Lower lobe of right lung (tissue), 2 donors: ENCODE measurements at regions not wholly inside any gene's neighbourhood (a gene's known extent, or its start where the extent isn't known, plus 50 kb on each side); places are given as distances from the start of the nearest gene placed in this dataset.
A peak's percentile ranks its signal among the peaks of the same experiment; 100 is the strongest.

Source experiments
- ATAC-seq, 2 donors: fragments of 200-7000 bp; cut with Tn5 transposase; one replicate each; pipeline ENCODE4 v1.9.1; 2020 to 2022; ENCODE audit warnings: mild to moderate bottlenecking in 2 of 2, moderate library complexity in 2 of 2
- DNase-seq: peaks from one replicate; pipeline ENCODE4 v3.0.0-alpha.2; 2020
- H3K27ac ChIP-seq: fragments of 200-600 bp; one replicate; pipeline ENCODE4 v1.8.0; 2022
- H3K27me3 ChIP-seq: fragments of 200-600 bp; one replicate; pipeline ENCODE4 v1.8.0; 2022; ENCODE audit warnings: low read depth
- H3K36me3 ChIP-seq: fragments of 200-600 bp; one replicate; pipeline ENCODE4 v1.8.0; 2022; ENCODE audit warnings: mild to moderate bottlenecking
- H3K4me1 ChIP-seq: fragments of 200-600 bp; one replicate; pipeline ENCODE4 v1.8.0; 2022
- H3K4me3 ChIP-seq: fragments of 200-600 bp; one replicate; pipeline ENCODE4 v1.8.0; 2022; ENCODE audit warnings: mild to moderate bottlenecking
- H3K9me3 ChIP-seq: fragments of 200-600 bp; one replicate; pipeline ENCODE4 v1.8.0; 2022
- CTCF ChIP-seq: fragments of 200-600 bp; IDR thresholded peaks from one replicate; pipeline ENCODE4 v1.8.0; 2022; ENCODE audit warnings: antibody characterized with exemption, mild to moderate bottlenecking
- intact Hi-C: fragments of 100-400 bp; cut with DNase I; formaldehyde crosslinking; loops from one replicate; pipeline ENCODE4 v1.11.0; 2022
- donor health status: DM: no; HTN: yes; CAD: no; lungs with severe emphysema.

DNA sequence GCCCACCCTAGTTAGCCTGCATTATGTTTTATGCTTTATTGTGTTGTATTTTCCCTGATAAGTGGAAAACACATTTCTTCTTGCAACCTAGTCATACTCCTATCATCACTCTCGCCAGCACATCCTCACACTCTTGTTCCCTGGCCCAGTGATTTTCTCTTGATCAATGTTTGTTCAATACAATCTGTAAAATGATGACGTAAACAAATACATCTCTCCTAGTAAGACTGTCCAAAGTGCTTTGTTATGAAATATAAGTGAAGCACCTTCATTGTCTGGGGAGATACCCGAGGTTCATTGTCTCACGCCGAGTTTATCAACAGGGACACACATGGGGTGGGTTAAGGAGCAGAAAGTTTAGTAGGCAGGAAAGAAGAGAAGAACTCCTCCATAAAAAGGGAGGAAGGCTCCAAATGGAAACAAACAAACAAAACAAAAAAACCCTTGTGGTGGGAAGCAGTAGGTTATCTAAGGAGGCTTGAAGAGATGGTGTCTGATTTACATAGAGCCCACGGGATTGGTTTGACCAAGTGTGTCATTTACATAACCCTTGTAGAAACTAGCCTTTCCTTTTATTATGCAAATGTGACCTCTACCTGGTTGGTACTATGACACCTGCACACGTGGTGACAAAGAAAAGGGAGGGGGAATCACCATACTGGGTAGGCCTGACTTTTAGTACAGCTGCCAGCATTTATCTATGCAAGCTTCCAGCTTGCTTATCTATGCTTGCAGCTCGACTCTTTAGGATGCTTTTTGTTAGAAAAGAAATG lies 1317.9 kb upstream of the SPRY2 start:
- Histone ChIP-seq H3K4me3 (no peak overlapping the region), H3K36me3 (no peaks in the 10 kb centered on the region), H3K27ac (no peak overlapping the region), H3K9me3 (no peaks in the 10 kb centered on the region), H3K27me3 (no peaks in the 10 kb centered on the region), H3K4me1 (no peaks in the 10 kb centered on the region)
- no peak for TF ChIP-seq CTCF
- ATAC-seq (no peak), DNase-seq (no peak)
- intact Hi-C loops, result no loop called here

GRCh38 chr13:81639984-81640582 lies 1299.2 kb upstream of the SPRY2 start:
- no peak for ATAC-seq
- H3K4me3 ChIP-seq, result no peak overlapping the region
- H3K36me3 ChIP-seq, result no peaks in the 10 kb centered on the region
- no peak overlapping the region for H3K27ac ChIP-seq
- no peaks in the 10 kb centered on the region for H3K4me1 ChIP-seq
- intact Hi-C loops, result no loop called here
- TF ChIP-seq CTCF, result peak; percentile 34
- H3K27me3 ChIP-seq, result no peaks in the 10 kb centered on the region
- no peak for DNase-seq
- H3K9me3 ChIP-seq, result no peaks in the 10 kb centered on the region

GRCh38 chr13:81637457-81637856 lies 1296.5 kb upstream of the SPRY2 start:
- H3K27ac ChIP-seq, result no peak overlapping the region
- intact Hi-C loops, result no loop called here
- no peaks in the 10 kb centered on the region for H3K27me3 ChIP-seq
- no peak overlapping the region for H3K4me3 ChIP-seq
- no peaks in the 10 kb centered on the region for H3K9me3 ChIP-seq
- no peak for TF ChIP-seq CTCF
- DNase-seq (no peak), ATAC-seq (no peak)
- H3K4me1 ChIP-seq, result no peaks in the 10 kb centered on the region
- no peaks in the 10 kb centered on the region for H3K36me3 ChIP-seq

DNA sequence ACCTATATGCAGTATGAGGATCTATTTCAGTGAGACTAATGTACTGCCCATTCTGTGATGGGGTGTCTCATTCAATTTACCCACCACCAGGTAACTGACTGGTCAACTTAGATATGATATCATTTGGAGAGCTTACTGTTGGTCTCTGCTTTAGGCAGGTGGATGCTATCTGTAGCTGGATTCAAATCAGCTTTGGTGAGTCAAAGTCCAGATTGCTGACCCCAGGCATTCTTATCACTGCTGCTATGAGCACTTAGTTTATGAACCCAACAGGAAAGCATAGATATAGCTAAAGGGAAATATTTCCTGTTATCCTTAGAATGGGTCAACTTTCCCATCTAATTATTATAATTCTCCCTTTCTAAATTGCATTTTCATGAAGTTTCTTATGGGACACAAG lies 1295.2 kb upstream of the SPRY2 start:
- no peaks in the 10 kb centered on the region for H3K9me3 ChIP-seq
- no peak overlapping the region for H3K4me3 ChIP-seq
- no peaks in the 10 kb centered on the region for H3K4me1 ChIP-seq
- intact Hi-C loops, result no loop called here
- no peak for DNase-seq
- H3K27ac ChIP-seq, result no peak overlapping the region
- H3K27me3 ChIP-seq, result no peaks in the 10 kb centered on the region
- TF ChIP-seq CTCF, result no peak
- no peaks in the 10 kb centered on the region for H3K36me3 ChIP-seq
- no peak for ATAC-seq

- Histone ChIP-seq H3K36me3 (no peaks in the 10 kb centered on the region), H3K4me3 (no peak overlapping the region), H3K27me3 (no peaks in the 10 kb centered on the region), H3K4me1 (no peaks in the 10 kb centered on the region), H3K27ac (no peak overlapping the region), H3K9me3 (no peaks in the 10 kb centered on the region)
- ATAC-seq (no peak), DNase-seq (no peak)
- TF ChIP-seq CTCF, result no peak
- intact Hi-C loops, result no loop called here
Measured at GRCh38 chr13:81615031-81615430, 1274.1 kb upstream of the SPRY2 start.
